GM12891 (cell line): ENCODE measurements at regions not wholly inside any gene's neighbourhood (a gene's known extent, or its start where the extent isn't known, plus 50 kb on each side); places are given as distances from the start of the nearest gene placed in this dataset.

Experiments used
- POLR2AphosphoS5 ChIP-seq: IDR thresholded peaks from 2 replicates; pipeline ENCODE4 v1.6.1; 2011; ENCODE audit warnings: low read depth, low read length, control low read depth
- TAF1 ChIP-seq: IDR thresholded peaks from 2 replicates; pipeline ENCODE4 v1.6.1; 2011; ENCODE audit warnings: low read depth, low read length, control low read depth

- TF ChIP-seq POLR2AphosphoS5 (no peak), TAF1 (no peak)
These were observed 837.8 kb downstream of the QKI start for GRCh38 chr6:164252291-164252690.
